Gastrocnemius medialis (tissue), 4 donors: ENCODE measurements at regions not wholly inside any gene's neighbourhood (a gene's known extent, or its start where the extent isn't known, plus 50 kb on each side); places are given as distances from the start of the nearest gene placed in this dataset.

Experiments used
- CTCF ChIP-seq, 5 experiments: fragments of 450-650 bp in 3 of 5; fragments of 200-600 bp in 2 of 5; sonication (generic) in 2 of 5; IDR thresholded peaks in 4 of 5; conservative IDR thresholded peaks in 1 of 5; 1 replicate in 4 of 5; 2 replicates in 1 of 5; pipeline ENCODE4 v1.5.1; 2016 to 2019; ENCODE audit warnings: antibody characterized with exemption in 5 of 5, mild to moderate bottlenecking in 3 of 5, moderate library complexity in 3 of 5
- POLR2A ChIP-seq, 2 donors: fragments of 450-650 bp; IDR thresholded peaks; one replicate each; pipeline ENCODE4 v1.6.1; 2017; ENCODE audit warnings: antibody characterized with exemption in 2 of 2, mild to moderate bottlenecking in 2 of 2, moderate library complexity in 2 of 2

GRCh38 chr4:66186095-66186494 lies 515.8 kb upstream of the EPHA5 start:
- TF ChIP-seq CTCF (IDR thresholded peaks at IDR 0.05 in 4 of 5, conservative IDR thresholded peaks at IDR 0.05 in 1 of 5) = no peak
- TF ChIP-seq POLR2A (IDR thresholded peaks at IDR 0.05) = no peak
